Uterus (tissue), 3 donors: ENCODE measurements at regions not wholly inside any gene's neighbourhood (a gene's known extent, or its start where the extent isn't known, plus 50 kb on each side); places are given as distances from the start of the nearest gene placed in this dataset.
A peak's percentile ranks its signal among the peaks of the same experiment; 100 is the strongest.
"Not testable (repeated sequence)": the region's sequence is repeated elsewhere in the genome, so short reads cannot be mapped to it uniquely, and the experiment has no call there.

Source experiments
- DNase-seq, 2 donors: peaks; one replicate each; pipeline ENCODE4 v3.0.0-alpha.2; 2019 to 2020
- H3K27ac ChIP-seq, 2 donors: fragments of 200-600 bp; sonication (generic); 1 replicate in 1 of 2; 2 replicates in 1 of 2; pipeline ENCODE4 v1.5.1; 2016 to 2018
- H3K27me3 ChIP-seq, 2 donors: fragments of 200-600 bp; sonication (generic); one replicate each; pipeline ENCODE4 v1.5.1; 2018 to 2019; ENCODE audit warnings: control low read depth in 1 of 2
- H3K36me3 ChIP-seq, 2 donors: fragments of 200-600 bp; sonication (generic); one replicate each; pipeline ENCODE4 v1.5.1; 2019; ENCODE audit warnings: control low read depth in 1 of 2
- H3K4me1 ChIP-seq, 2 donors: fragments of 200-600 bp; sonication (generic); one replicate each; pipeline ENCODE4 v1.5.1; 2018 to 2019; ENCODE audit warnings: control low read depth in 1 of 2
- H3K4me3 ChIP-seq, 2 donors: fragments of 200-600 bp; sonication (generic); 1 replicate in 1 of 2; 2 replicates in 1 of 2; pipeline ENCODE4 v1.5.1; 2018 to 2019; ENCODE audit warnings: mild to moderate bottlenecking in 1 of 2
- H3K9me3 ChIP-seq, 2 donors: fragments of 200-600 bp; sonication (generic); one replicate each; pipeline ENCODE4 v1.5.1; 2019; ENCODE audit warnings: control low read depth in 1 of 2
- CTCF ChIP-seq, 4 experiments: fragments of 200-600 bp in 2 of 4; fragments of 450-650 bp in 2 of 4; sonication (generic) in 2 of 4; IDR thresholded peaks; one replicate each; pipeline ENCODE4 v1.5.1; 2016 to 2019; ENCODE audit warnings: antibody characterized with exemption in 4 of 4, mild to moderate bottlenecking in 2 of 4, moderate library complexity in 1 of 4
- POLR2A ChIP-seq, 2 donors: fragments of 450-650 bp; IDR thresholded peaks; one replicate each; pipeline ENCODE4 v1.6.1; 2016; ENCODE audit warnings: antibody characterized with exemption in 2 of 2, mild to moderate bottlenecking in 1 of 2, moderate library complexity in 1 of 2
- intact Hi-C: fragments of 100-400 bp; cut with DNase I; formaldehyde crosslinking; loops from one replicate; pipeline ENCODE4 v1.15.1; 2023; ENCODE audit warnings: low total_unique reads
- donor health status: DM: yes; HTN: yes; CAD: no.

- no peaks in the 10 kb centered on the region for H3K4me1 ChIP-seq
- intact Hi-C loops: no loop called here
- no peaks in the 10 kb centered on the region for H3K9me3 ChIP-seq
- no peaks in the 10 kb centered on the region for H3K36me3 ChIP-seq
- no peak overlapping the region for H3K4me3 ChIP-seq
- no peaks in the 10 kb centered on the region for H3K27me3 ChIP-seq
- H3K27ac ChIP-seq: no peak overlapping the region
- DNase-seq: no peak
- TF ChIP-seq POLR2A (IDR thresholded peaks at IDR 0.05) (no peak), CTCF (IDR thresholded peaks at IDR 0.05) (no peak)
Measured at GRCh38 chr2:78754930-78755329, 270.6 kb upstream of the REG3G start.

- H3K27ac ChIP-seq: no peak overlapping the region
- H3K4me1 ChIP-seq: no peaks in the 10 kb centered on the region
- no peaks in the 10 kb centered on the region for H3K9me3 ChIP-seq
- DNase-seq: no peak
- H3K36me3 ChIP-seq: no peaks in the 10 kb centered on the region
- TF ChIP-seq POLR2A (IDR thresholded peaks at IDR 0.05) (no peak), CTCF (IDR thresholded peaks at IDR 0.05) (no peak)
- H3K27me3 ChIP-seq: no peaks in the 10 kb centered on the region
- H3K4me3 ChIP-seq: no peak overlapping the region
- intact Hi-C loops: no loop called here
Measured at GRCh38 chr2:78757191-78757590, 268.3 kb upstream of the REG3G start.

GRCh38 chr2:78757640-78758039, 267.9 kb upstream of the REG3G start:
- Histone ChIP-seq H3K27ac (no peak overlapping the region), H3K27me3 (no peaks in the 10 kb centered on the region), H3K4me1 (no peaks in the 10 kb centered on the region), H3K4me3 (no peak overlapping the region), H3K36me3 (no peaks in the 10 kb centered on the region), H3K9me3 (no peaks in the 10 kb centered on the region)
- no peak for TF ChIP-seq POLR2A (IDR thresholded peaks at IDR 0.05)
- intact Hi-C loops: no loop called here
- no peak for DNase-seq

- H3K4me1 ChIP-seq, DNase-seq, H3K9me3 ChIP-seq, H3K27ac ChIP-seq, H3K36me3 ChIP-seq, H3K27me3 ChIP-seq, intact Hi-C loops, H3K4me3 ChIP-seq: not testable (repeated sequence)
Measured at GRCh38 chr2:78758765-78759164, 266.7 kb upstream of the REG3G start.

- Histone ChIP-seq H3K36me3 (no peaks in the 10 kb centered on the region), H3K4me1 (no peaks in the 10 kb centered on the region), H3K4me3 (no peak overlapping the region), H3K27me3 (no peaks in the 10 kb centered on the region), H3K9me3 (no peaks in the 10 kb centered on the region), H3K27ac (no peak overlapping the region)
- no peak for TF ChIP-seq POLR2A (IDR thresholded peaks at IDR 0.05)
- no peak for TF ChIP-seq CTCF (IDR thresholded peaks at IDR 0.05)
- no peak for DNase-seq
- intact Hi-C loops: no loop called here
Measured at GRCh38 chr2:78766459-78766858, 259.0 kb upstream of the REG3G start.

- Histone ChIP-seq H3K27ac (peak overlapping the region in 1 of 2 donors; percentile 12), H3K4me1 (no peaks in the 10 kb centered on the region), H3K9me3 (no peaks in the 10 kb centered on the region), H3K36me3 (no peaks in the 10 kb centered on the region), H3K4me3 (no peak overlapping the region), H3K27me3 (no peaks in the 10 kb centered on the region)
- intact Hi-C loops: no loop called here
- TF ChIP-seq CTCF (IDR thresholded peaks at IDR 0.05) (no peak), POLR2A (IDR thresholded peaks at IDR 0.05) (no peak)
- DNase-seq: no peak
Measured at GRCh38 chr2:78768016-78768415, 257.5 kb upstream of the REG3G start.
